PC-3 (cell line): ENCODE measurements at regions not wholly inside any gene's neighbourhood (a gene's known extent, or its start where the extent isn't known, plus 50 kb on each side); places are given as distances from the start of the nearest gene placed in this dataset.

Experiments
- EZH2 ChIP-seq: fragments of 300-600 bp; sonication (generic); IDR thresholded peaks from one replicate; pipeline ENCODE4 v1.6.1; 2017; ENCODE audit warnings: antibody characterized with exemption, mild to moderate bottlenecking, low read length; ENCODE audit not compliant: unreplicated experiment
- EZH2phosphoT487 ChIP-seq: fragments of 300-600 bp; sonication (generic); IDR thresholded peaks from 2 replicates; pipeline ENCODE4 v1.6.1; 2018; ENCODE audit warnings: mild to moderate bottlenecking, antibody characterized with exemption, low read length, borderline replicate concordance
- TF ChIP-seq, protein P1 (sequence below): fragments of 300-600 bp; sonication (generic); conservative IDR thresholded peaks from 2 replicates; pipeline ENCODE4 v1.5.1; 2017; ENCODE audit warnings: antibody characterized with exemption, low read depth, mild to moderate bottlenecking, low read length

DNA sequence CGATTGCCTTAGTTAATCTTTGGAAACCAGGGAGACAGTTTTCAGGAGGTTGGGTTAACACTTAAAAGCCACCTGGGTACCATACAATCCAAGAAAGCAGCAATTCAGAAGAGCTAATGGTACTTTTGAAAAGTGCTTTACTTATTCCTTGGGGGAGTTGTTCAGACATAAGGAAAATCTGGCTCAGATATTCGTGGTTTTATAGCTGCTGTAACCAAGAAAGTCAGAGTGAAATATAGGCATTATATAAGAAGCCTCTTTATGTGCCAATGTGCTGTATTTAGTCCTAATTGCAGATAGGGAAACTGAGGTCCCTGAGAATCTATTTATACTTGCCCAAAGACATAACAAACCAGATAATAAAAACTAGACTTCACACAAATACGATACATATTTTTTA lies 387.5 kb downstream of the COG6 start:
- TF ChIP-seq, protein P1, sequence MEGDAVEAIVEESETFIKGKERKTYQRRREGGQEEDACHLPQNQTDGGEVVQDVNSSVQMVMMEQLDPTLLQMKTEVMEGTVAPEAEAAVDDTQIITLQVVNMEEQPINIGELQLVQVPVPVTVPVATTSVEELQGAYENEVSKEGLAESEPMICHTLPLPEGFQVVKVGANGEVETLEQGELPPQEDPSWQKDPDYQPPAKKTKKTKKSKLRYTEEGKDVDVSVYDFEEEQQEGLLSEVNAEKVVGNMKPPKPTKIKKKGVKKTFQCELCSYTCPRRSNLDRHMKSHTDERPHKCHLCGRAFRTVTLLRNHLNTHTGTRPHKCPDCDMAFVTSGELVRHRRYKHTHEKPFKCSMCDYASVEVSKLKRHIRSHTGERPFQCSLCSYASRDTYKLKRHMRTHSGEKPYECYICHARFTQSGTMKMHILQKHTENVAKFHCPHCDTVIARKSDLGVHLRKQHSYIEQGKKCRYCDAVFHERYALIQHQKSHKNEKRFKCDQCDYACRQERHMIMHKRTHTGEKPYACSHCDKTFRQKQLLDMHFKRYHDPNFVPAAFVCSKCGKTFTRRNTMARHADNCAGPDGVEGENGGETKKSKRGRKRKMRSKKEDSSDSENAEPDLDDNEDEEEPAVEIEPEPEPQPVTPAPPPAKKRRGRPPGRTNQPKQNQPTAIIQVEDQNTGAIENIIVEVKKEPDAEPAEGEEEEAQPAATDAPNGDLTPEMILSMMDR = no peak
- no peak for TF ChIP-seq EZH2
- TF ChIP-seq EZH2phosphoT487 = no peak
